Dermis blood vessel endothelial cell (primary cell): ENCODE measurements at regions not wholly inside any gene's neighbourhood (a gene's known extent, or its start where the extent isn't known, plus 50 kb on each side); places are given as distances from the start of the nearest gene placed in this dataset.
"Not testable (repeated sequence)": the region's sequence is repeated elsewhere in the genome, so short reads cannot be mapped to it uniquely, and the experiment has no call there.

Source experiments
- DNase-seq: peaks from one replicate; pipeline ENCODE4 v3.0.0; 2010

- DNase-seq, result no peak
Observed at GRCh38 chr18:11458447-11458846, 150.9 kb upstream of the SLC35G4 start.

DNA sequence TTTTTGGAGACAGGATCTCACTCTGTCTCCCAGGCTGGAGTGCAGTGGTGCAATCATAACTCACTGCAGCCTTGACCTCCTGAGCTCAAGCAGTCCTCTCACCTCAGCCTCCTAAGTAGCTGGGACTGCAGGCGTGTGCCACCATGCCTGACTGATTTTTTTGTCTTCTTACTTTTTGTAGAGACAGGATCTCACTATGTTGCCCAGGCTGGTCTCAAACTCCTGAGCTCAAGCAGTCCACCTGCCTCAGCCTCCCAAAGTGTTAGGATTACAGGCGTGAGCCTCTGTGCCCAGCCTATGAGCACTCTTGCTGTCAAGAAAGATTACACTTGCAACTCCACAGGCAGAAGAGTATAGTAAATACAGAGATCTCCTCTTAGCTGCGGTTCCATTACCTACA lies 151.5 kb upstream of the SLC35G4 start:
- not testable (repeated sequence) for DNase-seq

DNA sequence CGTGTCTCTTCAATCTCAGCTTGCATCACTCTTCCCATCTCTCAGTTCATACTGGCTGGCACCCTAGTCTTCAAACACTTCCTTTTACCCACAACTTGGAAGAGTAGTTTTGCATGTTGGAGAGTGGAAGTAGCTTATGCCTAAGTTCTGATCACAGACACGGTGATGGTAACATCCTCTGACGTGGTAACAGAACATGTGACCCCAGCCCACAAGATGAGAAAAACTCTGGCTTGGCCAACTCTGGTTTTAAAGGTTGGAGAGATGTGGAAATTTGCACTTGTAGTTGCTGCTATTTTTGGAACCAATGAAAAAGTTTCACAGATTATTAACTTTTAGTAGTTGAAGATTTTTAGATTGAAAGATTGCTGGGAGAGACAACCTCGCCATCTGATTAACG lies 155.4 kb upstream of the SLC35G4 start:
- DNase-seq, result no peak

GRCh38 chr18:11444169-11444568 lies 165.2 kb upstream of the SLC35G4 start:
- DNase-seq, result not testable (repeated sequence)

GRCh38 chr18:11437046-11437445 lies 172.3 kb upstream of the SLC35G4 start:
- no peak for DNase-seq

GRCh38 chr18:11432360-11432811 lies 177.0 kb upstream of the SLC35G4 start:
- DNase-seq, result no peak

DNA sequence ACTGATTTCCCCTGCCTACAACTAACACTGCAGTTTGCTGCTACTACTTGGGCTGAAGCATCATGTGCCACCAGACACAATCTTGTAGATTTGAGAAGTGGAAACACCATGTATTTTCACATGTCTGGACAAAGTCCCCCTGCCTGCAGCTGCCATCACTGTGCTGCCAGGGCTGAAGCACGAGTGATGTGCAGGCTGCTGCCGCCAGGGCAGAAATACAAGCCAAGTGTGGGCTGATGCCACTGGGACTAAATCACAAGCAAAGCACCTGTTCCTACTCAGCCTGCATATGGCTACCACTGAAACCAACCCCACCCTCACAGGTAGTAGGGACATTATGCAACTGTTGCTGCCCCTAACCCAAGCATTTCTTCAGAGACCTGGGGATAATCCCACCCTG lies 179.5 kb upstream of the SLC35G4 start:
- DNase-seq, result no peak

DNA sequence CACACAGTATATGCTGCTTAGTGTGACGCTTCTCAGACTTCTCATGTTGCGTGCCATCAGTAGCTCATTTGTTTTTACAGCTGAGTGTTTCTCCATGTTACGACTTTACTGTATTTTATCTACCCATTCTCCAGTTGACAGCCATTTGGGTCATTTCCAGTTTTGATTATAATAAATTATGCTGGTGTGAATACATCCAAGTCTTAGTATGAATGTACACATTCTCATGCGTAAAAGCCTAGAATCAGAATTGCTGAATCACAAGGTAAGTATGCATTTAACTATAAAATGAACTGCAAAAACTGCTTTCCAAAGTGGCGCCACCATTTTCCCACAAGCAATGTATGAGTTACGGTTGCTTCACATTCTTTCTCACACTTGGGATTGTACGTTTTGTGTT lies 184.2 kb upstream of the SLC35G4 start:
- no peak for DNase-seq

DNA sequence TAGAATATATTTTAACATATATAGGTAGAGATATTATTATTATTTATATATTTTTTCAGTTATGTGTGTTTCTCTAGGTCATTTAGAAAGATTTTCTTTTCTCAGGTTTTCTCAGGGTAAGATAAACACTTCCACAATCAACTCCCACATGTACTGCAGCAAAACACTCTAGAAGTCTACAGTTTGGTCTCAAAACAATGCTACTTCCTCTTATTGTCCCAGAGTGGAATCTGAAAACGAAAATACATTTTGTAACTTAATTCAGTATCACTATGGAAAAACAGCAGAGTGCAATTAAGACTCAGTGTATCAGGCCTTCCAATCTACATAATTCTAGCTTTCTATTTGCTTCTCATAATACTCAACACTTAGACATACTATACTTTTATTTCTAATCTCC lies 190.1 kb upstream of the SLC35G4 start:
- DNase-seq, result peak; percentile 47

GRCh38 chr18:11412811-11413210 lies 196.6 kb upstream of the SLC35G4 start:
- DNase-seq, result no peak

- no peak for DNase-seq
Observed at GRCh38 chr18:11411048-11411447, 198.3 kb upstream of the SLC35G4 start.

DNA sequence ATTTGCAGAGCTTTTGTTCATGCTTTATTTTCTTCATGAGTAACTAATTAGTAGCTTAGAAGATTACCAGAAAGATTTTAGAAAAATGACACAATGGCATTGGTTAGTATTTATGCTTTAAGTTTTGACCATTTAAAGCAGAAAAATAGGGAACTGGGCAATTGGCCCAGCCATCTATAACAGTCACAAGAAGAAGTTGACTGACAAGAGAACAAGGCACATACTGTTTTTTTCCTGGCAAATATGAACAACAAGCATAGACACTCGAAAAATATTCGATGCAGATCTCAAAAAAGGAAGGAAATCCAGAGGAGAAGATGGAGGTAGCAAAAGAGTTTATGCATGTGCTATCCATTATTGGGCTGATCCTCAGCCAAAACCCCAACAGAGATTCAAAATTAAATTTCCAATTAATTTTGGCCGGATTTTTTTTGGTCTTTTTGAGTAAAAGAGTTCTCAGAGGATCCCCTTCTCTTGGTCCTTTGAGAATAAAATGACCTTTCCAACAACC lies 200.8 kb upstream of the SLC35G4 start:
- no peak for DNase-seq

GRCh38 chr18:11407940-11408339 lies 201.5 kb upstream of the SLC35G4 start:
- no peak for DNase-seq

GRCh38 chr18:11405804-11406203 lies 203.6 kb upstream of the SLC35G4 start:
- no peak for DNase-seq

DNA sequence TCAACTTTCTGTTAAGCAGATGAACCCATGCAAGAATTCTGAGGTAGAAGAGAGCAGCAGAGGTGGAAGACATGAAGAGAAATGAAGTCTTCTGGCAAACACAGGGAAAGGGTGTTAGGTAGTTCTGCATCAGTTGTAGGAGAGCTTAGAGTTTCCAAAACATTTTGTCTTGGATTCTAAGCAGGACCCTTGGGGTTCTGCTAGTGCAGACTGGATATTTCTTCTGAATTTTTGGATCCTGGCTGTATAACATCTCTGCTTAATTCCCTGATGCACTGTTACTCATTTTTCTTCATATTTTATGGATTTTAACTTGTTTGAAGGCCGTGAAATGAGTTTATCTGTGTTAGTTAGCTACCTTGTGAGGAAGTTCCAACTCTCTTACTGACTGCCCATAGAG lies 208.7 kb upstream of the SLC35G4 start:
- no peak for DNase-seq

GRCh38 chr18:11398625-11399024 lies 210.8 kb upstream of the SLC35G4 start:
- peak; percentile 7 for DNase-seq

GRCh38 chr18:11392980-11393885 lies 216.2 kb upstream of the SLC35G4 start:
- no peak for DNase-seq

GRCh38 chr18:11392292-11392691 lies 217.1 kb upstream of the SLC35G4 start:
- peak; percentile 24 for DNase-seq

- no peak for DNase-seq
Observed at GRCh38 chr18:11391661-11392060, 217.7 kb upstream of the SLC35G4 start.

DNA sequence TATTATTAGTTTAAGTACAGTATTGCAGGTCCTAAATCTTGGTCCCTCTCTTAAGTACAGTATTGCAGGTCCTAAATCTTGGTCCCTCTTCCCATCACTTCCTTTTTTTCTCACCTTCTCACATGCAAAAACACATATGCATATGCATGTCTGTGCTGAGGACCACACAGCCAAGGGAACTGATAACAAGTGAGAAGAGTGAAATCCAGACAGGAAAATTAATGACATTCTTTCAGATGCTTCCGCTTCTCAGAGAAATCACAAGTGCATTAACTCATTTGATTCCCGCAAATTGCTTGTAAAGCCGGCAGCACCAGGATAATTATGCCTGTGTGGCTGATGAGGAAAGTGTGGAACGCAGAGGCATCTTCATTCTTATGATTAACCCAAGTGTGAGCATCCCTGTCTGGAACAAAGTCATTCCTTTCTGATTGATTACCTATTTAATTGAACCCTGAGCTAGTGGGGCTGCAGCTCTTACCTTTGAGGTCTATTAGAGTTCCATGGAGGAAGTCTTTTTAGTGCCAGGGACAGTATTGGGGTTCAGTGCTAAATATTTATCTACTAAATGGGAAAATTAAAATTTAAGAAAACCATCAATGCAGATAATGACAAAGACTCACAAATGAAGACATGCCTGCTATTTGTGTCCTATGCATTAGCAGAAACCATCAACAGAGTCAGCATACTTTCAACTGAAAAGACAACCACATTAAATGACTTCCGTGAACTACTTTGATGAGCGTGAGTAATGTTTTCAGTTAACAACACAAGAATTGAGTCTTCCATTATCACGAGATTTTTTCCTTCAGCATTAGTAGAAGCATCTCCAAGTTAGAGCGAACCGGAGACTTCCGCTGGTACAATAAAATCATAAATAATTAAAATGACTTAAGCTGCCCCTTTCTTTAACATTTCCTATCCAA lies 220.4 kb upstream of the SLC35G4 start:
- no peak for DNase-seq

DNA sequence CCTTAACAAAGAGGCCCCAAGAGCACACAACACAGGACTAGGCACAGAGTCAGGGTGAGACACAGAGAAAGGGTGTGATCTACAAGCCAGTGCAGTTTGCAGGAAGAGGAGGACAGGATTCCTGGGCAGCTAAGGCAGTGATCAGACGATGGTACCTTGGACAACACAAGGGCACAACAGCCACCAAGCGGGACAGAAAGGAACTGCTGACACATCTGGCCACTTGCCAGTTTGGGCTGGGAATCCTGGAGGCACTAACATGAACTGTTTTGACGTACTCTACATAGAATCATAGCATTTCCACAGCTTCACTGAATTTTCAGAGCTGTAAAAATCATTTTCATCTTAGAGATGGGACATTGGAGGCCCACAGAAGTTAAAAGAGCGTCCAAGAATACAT lies 221.5 kb upstream of the SLC35G4 start:
- peak; percentile 68 for DNase-seq

DNA sequence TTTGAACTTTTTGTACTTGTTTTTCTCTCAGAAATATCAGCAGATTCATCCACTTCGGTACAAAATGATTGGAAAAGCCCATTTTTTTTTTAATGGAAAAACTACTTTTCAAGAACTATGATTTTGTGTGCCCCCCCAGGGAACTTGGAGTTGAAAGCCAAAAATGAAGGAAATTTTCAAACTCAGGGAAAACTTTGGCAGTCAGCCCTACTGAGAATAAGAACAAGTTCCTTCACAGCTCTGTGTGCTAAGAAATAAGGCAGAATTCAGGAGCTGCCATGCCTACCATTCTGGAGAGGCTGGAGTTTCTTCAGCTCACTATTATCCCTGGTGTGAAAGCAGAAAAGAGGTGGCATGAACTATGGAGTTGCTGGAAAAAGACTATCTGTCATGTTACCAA lies 226.0 kb upstream of the SLC35G4 start:
- no peak for DNase-seq

DNA sequence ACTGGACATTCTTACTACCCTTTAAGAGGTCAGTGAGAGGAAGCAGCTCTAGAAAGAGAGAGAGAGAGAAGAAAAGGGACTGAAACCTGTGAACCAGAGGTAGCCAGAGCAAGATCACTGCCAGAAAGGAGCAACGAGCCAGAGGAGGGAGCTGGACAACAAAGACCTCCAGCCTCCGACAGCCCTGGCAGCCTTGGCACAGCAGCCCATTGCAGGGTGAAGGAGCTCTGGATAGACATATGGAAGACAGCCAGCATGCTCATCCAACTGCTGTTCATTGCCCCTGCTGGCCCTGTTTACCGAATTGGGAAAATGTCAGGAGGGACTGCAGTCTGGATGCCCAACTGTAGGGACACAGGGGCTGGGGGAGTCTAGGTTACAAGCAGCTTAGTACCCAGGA lies 228.4 kb upstream of the SLC35G4 start:
- no peak for DNase-seq
